OCI-LY1 (cell line): ENCODE measurements at regions not wholly inside any gene's neighbourhood (a gene's known extent, or its start where the extent isn't known, plus 50 kb on each side); places are given as distances from the start of the nearest gene placed in this dataset.

Experiments used
- H2AFZ ChIP-seq: fragments of 200-600 bp; sonication (generic), shearing (Covaris generic); 2 replicates; pipeline ENCODE4 v1.6.0; 2014; ENCODE audit warnings: antibody characterized with exemption, mild to moderate bottlenecking, low read length
- H3F3A ChIP-seq: fragments of 200-600 bp; sonication (generic), shearing (Covaris generic); 2 replicates; pipeline ENCODE4 v1.6.0; 2014; ENCODE audit warnings: mild to moderate bottlenecking, antibody characterized with exemption, low read length, moderate library complexity; ENCODE audit not compliant: insufficient read depth
- H3K27ac ChIP-seq: fragments of 200-600 bp; sonication (generic); 2 replicates; pipeline ENCODE4 v1.5.1; 2014; ENCODE audit warnings: low read length, mixed run types, mild to moderate bottlenecking, low read depth; ENCODE audit not compliant: poor library complexity, severe bottlenecking
- H3K27me3 ChIP-seq: fragments of 200-600 bp; sonication (generic); 2 replicates; pipeline ENCODE4 v1.6.0; 2014; ENCODE audit warnings: antibody characterized with exemption, mild to moderate bottlenecking, low read length, moderate library complexity; ENCODE audit not compliant: insufficient read depth
- H3K36me3 ChIP-seq: fragments of 200-600 bp; sonication (generic); 2 replicates; pipeline ENCODE4 v1.6.1; 2014; ENCODE audit warnings: mild to moderate bottlenecking, antibody characterized with exemption, low read length, moderate library complexity, mixed read lengths; ENCODE audit not compliant: insufficient read depth
- H3K4me1 ChIP-seq: fragments of 200-600 bp; sonication (generic); 2 replicates; pipeline ENCODE4 v1.5.1; 2014; ENCODE audit warnings: mild to moderate bottlenecking, low read length, moderate library complexity; ENCODE audit not compliant: insufficient read depth, severe bottlenecking
- H3K4me2 ChIP-seq: fragments of 200-600 bp; sonication (generic), shearing (Covaris generic); 2 replicates; pipeline ENCODE4 v1.6.1; 2014; ENCODE audit warnings: low read length
- H3K4me3 ChIP-seq: fragments of 200-600 bp; sonication (generic); 2 replicates; pipeline ENCODE4 v1.5.1; 2014; ENCODE audit warnings: low read length, low read depth, mild to moderate bottlenecking, mixed read lengths; ENCODE audit not compliant: poor library complexity, severe bottlenecking
- H3K79me2 ChIP-seq: fragments of 200-600 bp; shearing (Covaris generic); 2 replicates; pipeline ENCODE4 v1.6.1; 2016; ENCODE audit warnings: mixed run types, low read length, mixed read lengths; ENCODE audit not compliant: insufficient read depth
- H3K9ac ChIP-seq: fragments of 200-600 bp; sonication (generic), shearing (Covaris generic); 2 replicates; pipeline ENCODE4 v1.6.1; 2014; ENCODE audit warnings: mild to moderate bottlenecking, low read length, mixed read lengths
- H3K9me2 ChIP-seq: fragments of 200-600 bp; sonication (generic), shearing (Covaris generic); 2 replicates; pipeline ENCODE4 v1.6.1; 2014; ENCODE audit warnings: low read depth, mild to moderate bottlenecking, low read length, mixed read lengths
- H3K9me3 ChIP-seq: fragments of 200-600 bp; shearing (Covaris generic); 2 replicates; pipeline ENCODE4 v1.6.1; 2014; ENCODE audit warnings: low read length, mixed read lengths
- H4K20me1 ChIP-seq: fragments of 200-600 bp; sonication (generic), shearing (Covaris generic); 2 replicates; pipeline ENCODE4 v1.6.0; 2016; ENCODE audit warnings: mild to moderate bottlenecking, low read length; ENCODE audit not compliant: insufficient read depth
- CTCF ChIP-seq: fragments of 200-600 bp; sonication (generic), shearing (Covaris generic); IDR thresholded peaks from 2 replicates; pipeline ENCODE4 v1.5.1; 2017; ENCODE audit warnings: mild to moderate bottlenecking, antibody characterized with exemption, low read length, moderate library complexity, mixed read lengths
- EZH2 ChIP-seq: fragments of 200-600 bp; sonication (generic), shearing (Covaris generic); IDR thresholded peaks from 2 replicates; pipeline ENCODE4 v1.8.0; 2017; ENCODE audit warnings: borderline replicate concordance, mixed run types, mild to moderate bottlenecking, antibody characterized with exemption, low read length, moderate library complexity, mixed read lengths

- no peak for TF ChIP-seq EZH2
- TF ChIP-seq CTCF: no peak
- H3K79me2 ChIP-seq: no peaks in the 10 kb centered on the region
- no peak overlapping the region for H3K4me3 ChIP-seq
- no peaks in the 10 kb centered on the region for H3K9me2 ChIP-seq
- H3K4me2 ChIP-seq: no peak overlapping the region
- no peak overlapping the region for H3K9ac ChIP-seq
- H3K9me3 ChIP-seq: peaks cover 10% of the 10 kb centered on the region; the same call in 1 of the 2 replicates
- H3K27me3 ChIP-seq: no peaks in the 10 kb centered on the region
- H3K27ac ChIP-seq: no peak overlapping the region
- peaks cover 4% of the 10 kb centered on the region for H3F3A ChIP-seq
- no peaks in the 10 kb centered on the region for H3K36me3 ChIP-seq
- no peak overlapping the region for H2AFZ ChIP-seq
- no peaks in the 10 kb centered on the region for H4K20me1 ChIP-seq
- H3K4me1 ChIP-seq: no peaks in the 10 kb centered on the region
Measured at GRCh38 chr16:86108062-86108461, 209.1 kb downstream of the IRF8 start.

GRCh38 chr16:86110134-86110533 lies 211.2 kb downstream of the IRF8 start:
- H3K27me3 ChIP-seq: no peaks in the 10 kb centered on the region
- no peaks in the 10 kb centered on the region for H3K4me1 ChIP-seq
- peaks cover 10% of the 10 kb centered on the region; the same call in 1 of the 2 replicates for H3K9me3 ChIP-seq
- H3K79me2 ChIP-seq: no peaks in the 10 kb centered on the region
- H3K4me2 ChIP-seq: no peak overlapping the region
- no peaks in the 10 kb centered on the region for H3K9me2 ChIP-seq
- no peaks in the 10 kb centered on the region for H3K36me3 ChIP-seq
- H3K27ac ChIP-seq: no peak overlapping the region
- no peak overlapping the region for H3K9ac ChIP-seq
- TF ChIP-seq EZH2 (no peak), CTCF (no peak)
- H3K4me3 ChIP-seq: no peak overlapping the region
- H2AFZ ChIP-seq: no peak overlapping the region
- H4K20me1 ChIP-seq: no peaks in the 10 kb centered on the region
- peaks cover 4% of the 10 kb centered on the region for H3F3A ChIP-seq

GRCh38 chr16:86110726-86111125 lies 211.8 kb downstream of the IRF8 start:
- TF ChIP-seq EZH2: no peak
- TF ChIP-seq CTCF: no peak
- peaks cover 4% of the 10 kb centered on the region for H3F3A ChIP-seq
- no peaks in the 10 kb centered on the region for H3K36me3 ChIP-seq
- H3K79me2 ChIP-seq: no peaks in the 10 kb centered on the region
- H3K27me3 ChIP-seq: no peaks in the 10 kb centered on the region
- no peaks in the 10 kb centered on the region for H3K4me1 ChIP-seq
- no peaks in the 10 kb centered on the region for H4K20me1 ChIP-seq
- H3K9ac ChIP-seq: no peak overlapping the region
- H3K4me2 ChIP-seq: no peak overlapping the region
- no peak overlapping the region for H3K27ac ChIP-seq
- H3K9me3 ChIP-seq: peaks cover 10% of the 10 kb centered on the region; the same call in 1 of the 2 replicates
- no peak overlapping the region for H3K4me3 ChIP-seq
- no peaks in the 10 kb centered on the region for H3K9me2 ChIP-seq
- H2AFZ ChIP-seq: no peak overlapping the region
